Thoracic aorta (tissue), 2 donors: ENCODE measurements at regions not wholly inside any gene's neighbourhood (a gene's known extent, or its start where the extent isn't known, plus 50 kb on each side); places are given as distances from the start of the nearest gene placed in this dataset.

Experiments
- ATAC-seq: fragments of 150-250 bp; one replicate; pipeline ENCODE4 v1.8.0; 2017; ENCODE audit warnings: low read depth; ENCODE audit not compliant: insufficient number of reproducible peaks, low FRiP score
- DNase-seq: peaks from one replicate; pipeline ENCODE4 v3.0.0-alpha.2; 2020; ENCODE audit warnings: low spot score
- H3K27ac ChIP-seq, 2 donors: fragments of 200-600 bp; sonication (generic); 1 replicate in 1 of 2; 2 replicates in 1 of 2; pipeline ENCODE4 v1.5.1; 2016; ENCODE audit warnings: mild to moderate bottlenecking in 2 of 2, moderate library complexity in 2 of 2
- H3K27me3 ChIP-seq: fragments of 200-600 bp; sonication (generic); replicated peaks from 2 replicates; pipeline ENCODE4 v1.6.0; 2016; ENCODE audit warnings: mild to moderate bottlenecking; ENCODE audit not compliant: insufficient read depth
- H3K36me3 ChIP-seq: fragments of 200-600 bp; sonication (generic); one replicate; pipeline ENCODE4 v1.5.1; 2016
- H3K4me1 ChIP-seq, 2 donors: fragments of 200-600 bp; sonication (generic); 1 replicate in 1 of 2; 2 replicates in 1 of 2; pipeline versions ENCODE4 v1.5.1 to v1.6.0; 2016; ENCODE audit warnings: low read depth in 2 of 2, mild to moderate bottlenecking in 1 of 2; ENCODE audit not compliant: control insufficient read depth in 1 of 2
- H3K4me3 ChIP-seq: fragments of 200-600 bp; sonication (generic); 2 replicates; pipeline ENCODE4 v1.5.1; 2016; ENCODE audit warnings: mild to moderate bottlenecking
- H3K9me3 ChIP-seq: fragments of 200-600 bp; sonication (generic); 2 replicates; pipeline ENCODE4 v1.5.1; 2016
- TF ChIP-seq, protein P1 (sequence below): fragments of 200-600 bp; sonication (generic); IDR thresholded peaks from one replicate; pipeline ENCODE4 v1.5.1; 2019; ENCODE audit warnings: antibody characterized with exemption

DNA sequence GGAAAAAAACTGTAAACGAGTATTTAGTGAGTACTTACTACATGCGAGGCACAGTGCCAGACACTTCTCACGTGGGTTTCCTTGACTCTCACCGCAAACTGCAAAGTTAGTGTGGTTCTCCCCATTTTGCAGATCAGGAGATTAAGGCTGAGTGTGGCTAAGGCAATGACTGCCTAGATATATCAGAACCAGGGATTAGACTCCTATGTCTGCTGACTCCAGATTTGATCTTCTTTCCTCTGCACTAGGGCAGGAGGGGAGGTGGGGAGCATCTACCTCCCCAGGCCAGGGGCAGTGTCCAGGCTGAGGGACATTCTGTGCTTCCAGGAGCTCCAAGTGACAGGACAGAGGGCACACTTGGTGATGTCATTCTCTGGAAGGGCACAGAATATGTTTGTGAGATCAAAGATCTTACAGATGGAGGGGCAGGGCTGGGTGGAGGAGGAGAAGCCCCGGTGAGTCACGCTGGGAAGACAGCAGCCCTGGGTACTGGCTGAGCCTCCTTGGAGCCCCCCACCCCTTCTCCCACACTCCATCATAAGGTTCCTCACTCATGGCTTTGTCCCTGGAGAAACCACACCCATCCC lies 92.4 kb downstream of the RHOB start:
- TF ChIP-seq, protein P1, sequence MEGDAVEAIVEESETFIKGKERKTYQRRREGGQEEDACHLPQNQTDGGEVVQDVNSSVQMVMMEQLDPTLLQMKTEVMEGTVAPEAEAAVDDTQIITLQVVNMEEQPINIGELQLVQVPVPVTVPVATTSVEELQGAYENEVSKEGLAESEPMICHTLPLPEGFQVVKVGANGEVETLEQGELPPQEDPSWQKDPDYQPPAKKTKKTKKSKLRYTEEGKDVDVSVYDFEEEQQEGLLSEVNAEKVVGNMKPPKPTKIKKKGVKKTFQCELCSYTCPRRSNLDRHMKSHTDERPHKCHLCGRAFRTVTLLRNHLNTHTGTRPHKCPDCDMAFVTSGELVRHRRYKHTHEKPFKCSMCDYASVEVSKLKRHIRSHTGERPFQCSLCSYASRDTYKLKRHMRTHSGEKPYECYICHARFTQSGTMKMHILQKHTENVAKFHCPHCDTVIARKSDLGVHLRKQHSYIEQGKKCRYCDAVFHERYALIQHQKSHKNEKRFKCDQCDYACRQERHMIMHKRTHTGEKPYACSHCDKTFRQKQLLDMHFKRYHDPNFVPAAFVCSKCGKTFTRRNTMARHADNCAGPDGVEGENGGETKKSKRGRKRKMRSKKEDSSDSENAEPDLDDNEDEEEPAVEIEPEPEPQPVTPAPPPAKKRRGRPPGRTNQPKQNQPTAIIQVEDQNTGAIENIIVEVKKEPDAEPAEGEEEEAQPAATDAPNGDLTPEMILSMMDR = no peak
- Histone ChIP-seq H3K9me3 (no peaks in the 10 kb centered on the region), H3K4me3 (no peak overlapping the region), H3K36me3 (no peaks in the 10 kb centered on the region), H3K27me3 (no peaks in the 10 kb centered on the region), H3K27ac (no peak overlapping the region), H3K4me1 (peaks cover 9 to 42% of the 10 kb centered on the region in 2 donors)
- DNase-seq = no peak
- ATAC-seq = no peak

DNA sequence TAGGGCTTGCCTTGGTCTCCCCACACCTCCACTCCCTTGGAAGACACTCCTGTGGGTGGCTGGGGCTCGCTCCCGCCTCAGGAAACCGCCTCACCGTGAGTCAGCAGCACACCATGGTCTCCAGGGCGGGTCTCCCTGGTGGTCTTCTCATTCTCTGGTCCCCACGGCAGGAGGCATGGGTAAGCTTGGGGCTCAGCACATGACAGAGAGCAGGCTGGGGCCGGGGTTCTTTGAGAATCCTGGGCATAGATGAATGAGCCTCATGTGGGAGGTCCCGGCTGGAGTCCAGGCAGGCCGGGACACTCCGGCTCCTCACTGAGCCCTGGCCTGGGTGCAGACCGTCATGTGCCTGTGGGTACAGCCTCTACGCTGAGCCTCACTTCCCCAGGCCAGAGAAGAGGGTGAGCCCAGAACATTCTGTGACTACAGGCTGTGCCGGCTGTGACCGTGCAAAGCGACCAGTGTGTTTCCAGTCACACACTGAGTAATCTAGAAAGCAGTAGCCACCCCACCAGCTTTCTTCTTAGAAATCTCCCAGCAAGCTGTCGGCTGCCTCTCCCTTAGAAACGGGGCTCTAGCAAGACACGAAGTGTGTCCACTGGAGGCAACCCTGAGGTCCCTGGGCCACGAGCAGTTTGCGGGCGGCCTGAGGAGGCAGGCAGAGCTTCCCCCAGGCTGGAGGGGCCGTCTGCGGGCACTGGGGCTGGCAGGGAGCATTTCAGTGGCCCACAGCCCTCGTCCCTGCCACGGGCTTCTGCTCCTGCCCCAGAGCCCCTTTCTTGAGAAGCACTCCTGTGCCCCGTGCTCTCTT lies 93.1 kb downstream of the RHOB start:
- no peaks in the 10 kb centered on the region for H3K9me3 ChIP-seq
- no peaks in the 10 kb centered on the region for H3K27me3 ChIP-seq
- DNase-seq (no peak), ATAC-seq (no peak)
- H3K4me3 ChIP-seq = no peak overlapping the region
- H3K36me3 ChIP-seq = no peaks in the 10 kb centered on the region
- H3K27ac ChIP-seq = no peak overlapping the region
- TF ChIP-seq, protein P1 = no peak
- peaks cover 9 to 42% of the 10 kb centered on the region in 2 donors for H3K4me1 ChIP-seq

DNA sequence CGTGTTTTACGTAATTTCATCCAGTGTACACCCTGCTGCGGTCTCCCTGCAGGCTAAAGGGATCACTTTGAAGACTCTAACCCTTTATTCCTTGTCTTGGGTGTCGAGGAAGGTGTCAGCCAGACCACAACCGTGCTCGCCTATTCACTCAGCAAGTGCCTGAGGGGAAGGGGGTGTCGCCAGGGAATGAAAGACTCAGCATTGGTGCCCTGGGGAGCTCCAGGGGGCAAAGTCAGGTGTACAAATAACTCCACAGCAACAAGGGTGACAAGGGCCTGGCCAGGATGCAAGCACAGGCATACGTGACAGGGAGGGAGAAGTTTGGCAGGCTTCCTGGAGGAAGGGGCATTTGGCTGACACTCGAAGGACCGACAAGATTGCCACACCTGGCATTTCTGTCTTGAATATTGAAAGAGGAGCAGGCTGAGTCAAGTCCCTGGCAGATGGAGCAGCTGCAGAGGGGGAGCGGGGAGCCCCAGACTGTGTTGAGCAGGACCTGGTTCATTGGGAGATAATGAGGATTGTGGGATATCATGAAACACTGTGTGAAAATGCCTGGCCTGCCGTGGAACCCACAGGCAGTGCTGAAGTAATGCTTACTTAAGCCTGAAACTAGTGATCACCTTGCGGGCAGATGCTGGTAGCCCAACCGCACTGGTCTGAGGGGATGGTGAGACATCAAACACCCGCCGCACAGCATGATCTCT lies 93.9 kb downstream of the RHOB start:
- Histone ChIP-seq H3K9me3 (no peaks in the 10 kb centered on the region), H3K4me3 (no peak overlapping the region), H3K27me3 (no peaks in the 10 kb centered on the region), H3K36me3 (no peaks in the 10 kb centered on the region), H3K27ac (no peak overlapping the region), H3K4me1 (peaks cover 9 to 39% of the 10 kb centered on the region in 2 donors)
- TF ChIP-seq, protein P1 = no peak
- no peak for DNase-seq
- ATAC-seq = no peak

DNA sequence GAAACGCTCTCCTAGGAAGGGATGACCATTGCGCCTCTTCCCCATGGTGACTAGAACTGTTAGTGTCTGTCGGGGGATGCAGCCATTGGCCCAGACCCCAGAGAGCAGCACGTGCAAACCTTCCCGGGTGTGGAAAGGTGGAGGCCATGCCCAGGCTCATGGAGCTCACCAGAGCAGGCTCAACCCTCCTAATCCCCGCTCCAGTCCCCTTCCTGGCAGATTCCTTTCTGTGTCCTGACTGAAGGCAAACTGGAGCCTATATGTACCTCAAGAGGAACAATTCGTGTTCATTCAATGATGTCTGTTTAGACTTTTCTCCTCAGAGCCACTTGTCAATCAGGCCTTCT lies 94.4 kb downstream of the RHOB start:
- TF ChIP-seq, protein P1 = no peak
- Histone ChIP-seq H3K9me3 (no peaks in the 10 kb centered on the region), H3K27ac (no peak overlapping the region), H3K36me3 (no peaks in the 10 kb centered on the region), H3K4me1 (peaks cover 4 to 34% of the 10 kb centered on the region in 2 donors), H3K27me3 (no peaks in the 10 kb centered on the region), H3K4me3 (no peak overlapping the region)
- ATAC-seq (no peak), DNase-seq (no peak)

DNA sequence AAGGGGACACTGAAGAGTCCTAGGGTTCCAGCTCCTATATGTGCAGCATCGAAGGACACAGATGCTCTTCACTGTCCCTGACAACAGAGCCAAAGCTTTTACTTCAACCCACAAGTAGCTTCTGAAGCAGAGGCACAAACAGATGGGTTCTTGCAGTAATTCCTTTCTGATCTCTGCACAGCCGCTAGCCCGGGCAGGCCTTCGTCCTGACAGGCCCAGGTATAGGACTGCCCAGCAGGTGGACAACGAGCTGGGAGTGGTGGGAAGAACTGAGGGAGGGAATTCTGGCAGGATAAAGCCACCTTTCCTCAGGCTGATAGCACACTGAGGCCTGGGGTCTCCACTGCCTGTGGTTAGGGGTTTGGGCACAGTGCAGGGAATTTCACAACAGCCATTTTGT lies 94.8 kb downstream of the RHOB start:
- no peaks in the 10 kb centered on the region for H3K27me3 ChIP-seq
- no peak overlapping the region for H3K4me3 ChIP-seq
- peaks cover 3 to 30% of the 10 kb centered on the region in 2 donors for H3K4me1 ChIP-seq
- no peaks in the 10 kb centered on the region for H3K9me3 ChIP-seq
- no peak overlapping the region for H3K27ac ChIP-seq
- ATAC-seq (no peak), DNase-seq (no peak)
- TF ChIP-seq, protein P1 = no peak
- H3K36me3 ChIP-seq = no peaks in the 10 kb centered on the region
